GM23338 (cell line): ENCODE measurements at regions not wholly inside any gene's neighbourhood (a gene's known extent, or its start where the extent isn't known, plus 50 kb on each side); places are given as distances from the start of the nearest gene placed in this dataset.

ENCODE experiments used
- CREB1 ChIP-seq: fragments of 250-450 bp; sonication (Bioruptor Pico); IDR thresholded peaks from 2 replicates; pipeline ENCODE4 v1.5.0; 2020; ENCODE audit warnings: low read depth, mild to moderate bottlenecking, moderate library complexity
- CTCF ChIP-seq, 2 experiments: fragments of 200-600 bp in 1 of 2; sonication (generic) in 1 of 2; conservative IDR thresholded peaks; 2 replicates each; pipeline versions ENCODE4 v1.5.1 to v1.6.1; 2016 to 2017; ENCODE audit warnings: antibody characterized with exemption in 2 of 2, low read depth in 2 of 2, mild to moderate bottlenecking in 2 of 2, moderate library complexity in 1 of 2
- ETS1 ChIP-seq: IDR thresholded peaks from 2 replicates; pipeline ENCODE4 v1.6.1; 2016; ENCODE audit warnings: antibody characterized with exemption
- EZH2 ChIP-seq: fragments of 200-600 bp; sonication (generic); IDR thresholded peaks from one replicate; pipeline ENCODE4 v1.8.0; 2017; ENCODE audit warnings: antibody characterized with exemption, mild to moderate bottlenecking, low read depth; ENCODE audit not compliant: unreplicated experiment
- EZH2phosphoT487 ChIP-seq: fragments of 200-600 bp; sonication (generic); IDR thresholded peaks from one replicate; pipeline ENCODE4 v1.8.1; 2018; ENCODE audit warnings: antibody characterized with exemption; ENCODE audit not compliant: unreplicated experiment
- POLR2AphosphoS5 ChIP-seq: IDR thresholded peaks from 2 replicates; pipeline ENCODE4 v1.6.1; 2016; ENCODE audit warnings: antibody characterized with exemption, low read depth
- REST ChIP-seq: IDR thresholded peaks from one replicate; pipeline ENCODE4 v1.6.1; 2018; ENCODE audit warnings: antibody characterized with exemption; ENCODE audit not compliant: unreplicated experiment
- STAT1 ChIP-seq: IDR thresholded peaks from one replicate; pipeline ENCODE4 v1.6.1; 2016; ENCODE audit warnings: antibody characterized with exemption; ENCODE audit not compliant: unreplicated experiment
- ZNF462 ChIP-seq: fragments of 250-450 bp; sonication (Bioruptor Pico); IDR thresholded peaks from 2 replicates; pipeline ENCODE4 v1.5.0; 2020; ENCODE audit warnings: mild to moderate bottlenecking, moderate library complexity

- TF ChIP-seq CTCF (conservative IDR thresholded peaks at IDR 0.05; ENCODE audit: low read depth in 2 of 2) (no peak), EZH2 (no peak), POLR2AphosphoS5 (no peak), REST (no peak), EZH2phosphoT487 (no peak), CREB1 (CRISPR knock-in tag) (no peak), STAT1 (no peak), ETS1 (no peak), ZNF462 (CRISPR knock-in tag) (no peak)
These were observed 73.3 kb upstream of the PCSK1 start for GRCh38 chr5:96506376-96506775.
